GM06990 (cell line): ENCODE measurements at regions not wholly inside any gene's neighbourhood (a gene's known extent, or its start where the extent isn't known, plus 50 kb on each side); places are given as distances from the start of the nearest gene placed in this dataset.

Experiments used
- DNase-seq: peaks from one replicate; pipeline ENCODE4 v3.0.0-alpha.2; 2011; ENCODE audit not compliant: insufficient read length; ENCODE audit errors: extremely low read depth
- H3K27me3 ChIP-seq: replicated peaks from 2 replicates; pipeline ENCODE4 v1.6.0; 2011; ENCODE audit warnings: low read length; ENCODE audit not compliant: control insufficient read depth, insufficient read depth
- H3K36me3 ChIP-seq: 2 replicates; pipeline ENCODE4 v1.5.1; 2011; ENCODE audit warnings: low read length; ENCODE audit not compliant: control insufficient read depth, insufficient read depth
- H3K4me3 ChIP-seq: replicated peaks from 2 replicates; pipeline ENCODE4 v1.5.1; 2011; ENCODE audit warnings: low read depth, mild to moderate bottlenecking, control low read depth, low read length
- TF ChIP-seq, protein P1 (sequence below): IDR thresholded peaks from 2 replicates; pipeline ENCODE4 v1.5.1; 2011; ENCODE audit warnings: low read length, control low read depth, mild to moderate bottlenecking, inconsistent platforms; ENCODE audit not compliant: insufficient read depth, poor library complexity, severe bottlenecking

DNA sequence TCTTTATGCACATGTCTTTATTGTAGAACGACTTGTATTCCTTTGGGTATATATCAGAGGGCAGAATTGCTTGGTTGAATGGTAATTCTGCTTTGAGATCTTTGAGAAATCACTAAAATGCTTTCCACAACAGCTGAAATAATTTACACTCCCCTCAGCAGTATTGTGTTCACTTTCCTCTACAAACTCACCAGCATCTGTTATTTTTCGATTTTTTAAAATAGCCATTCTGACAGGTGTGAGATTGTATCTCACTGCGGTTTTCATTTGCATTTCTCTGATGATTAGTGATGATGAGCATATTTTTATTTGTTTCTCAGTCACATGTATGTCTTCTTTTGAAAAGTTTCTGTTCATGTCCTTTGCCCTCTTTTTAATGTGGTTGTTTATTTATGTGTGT, 459.8 kb downstream of the PABPC4L start:
- Histone ChIP-seq H3K36me3 (no peaks in the 10 kb centered on the region), H3K27me3 (no peaks in the 10 kb centered on the region), H3K4me3 (no peak overlapping the region)
- no peak for DNase-seq
- TF ChIP-seq, protein P1, sequence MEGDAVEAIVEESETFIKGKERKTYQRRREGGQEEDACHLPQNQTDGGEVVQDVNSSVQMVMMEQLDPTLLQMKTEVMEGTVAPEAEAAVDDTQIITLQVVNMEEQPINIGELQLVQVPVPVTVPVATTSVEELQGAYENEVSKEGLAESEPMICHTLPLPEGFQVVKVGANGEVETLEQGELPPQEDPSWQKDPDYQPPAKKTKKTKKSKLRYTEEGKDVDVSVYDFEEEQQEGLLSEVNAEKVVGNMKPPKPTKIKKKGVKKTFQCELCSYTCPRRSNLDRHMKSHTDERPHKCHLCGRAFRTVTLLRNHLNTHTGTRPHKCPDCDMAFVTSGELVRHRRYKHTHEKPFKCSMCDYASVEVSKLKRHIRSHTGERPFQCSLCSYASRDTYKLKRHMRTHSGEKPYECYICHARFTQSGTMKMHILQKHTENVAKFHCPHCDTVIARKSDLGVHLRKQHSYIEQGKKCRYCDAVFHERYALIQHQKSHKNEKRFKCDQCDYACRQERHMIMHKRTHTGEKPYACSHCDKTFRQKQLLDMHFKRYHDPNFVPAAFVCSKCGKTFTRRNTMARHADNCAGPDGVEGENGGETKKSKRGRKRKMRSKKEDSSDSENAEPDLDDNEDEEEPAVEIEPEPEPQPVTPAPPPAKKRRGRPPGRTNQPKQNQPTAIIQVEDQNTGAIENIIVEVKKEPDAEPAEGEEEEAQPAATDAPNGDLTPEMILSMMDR, result no peak

DNA sequence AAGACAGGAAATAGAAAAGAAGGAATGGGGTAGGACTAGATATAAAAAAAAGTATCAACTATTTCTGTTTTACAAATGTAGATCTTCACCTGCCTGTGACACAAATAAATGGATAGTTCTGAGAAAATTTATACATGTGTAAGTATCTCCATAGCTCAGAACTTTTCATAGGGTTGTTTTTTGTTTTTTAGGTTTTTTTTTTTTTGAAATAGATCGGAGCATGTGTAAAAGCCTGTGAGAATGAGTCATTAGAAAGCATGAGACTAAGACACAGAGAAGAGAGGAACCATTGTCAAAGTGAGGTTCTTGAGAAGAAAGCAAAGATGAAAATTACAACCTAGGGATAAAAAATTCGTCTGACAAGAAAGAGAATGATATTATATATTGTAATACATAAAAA, 481.6 kb downstream of the PABPC4L start:
- TF ChIP-seq, protein P1, result no peak
- H3K27me3 ChIP-seq, result no peaks in the 10 kb centered on the region
- no peak for DNase-seq
- H3K36me3 ChIP-seq, result no peaks in the 10 kb centered on the region
- no peak overlapping the region for H3K4me3 ChIP-seq

DNA sequence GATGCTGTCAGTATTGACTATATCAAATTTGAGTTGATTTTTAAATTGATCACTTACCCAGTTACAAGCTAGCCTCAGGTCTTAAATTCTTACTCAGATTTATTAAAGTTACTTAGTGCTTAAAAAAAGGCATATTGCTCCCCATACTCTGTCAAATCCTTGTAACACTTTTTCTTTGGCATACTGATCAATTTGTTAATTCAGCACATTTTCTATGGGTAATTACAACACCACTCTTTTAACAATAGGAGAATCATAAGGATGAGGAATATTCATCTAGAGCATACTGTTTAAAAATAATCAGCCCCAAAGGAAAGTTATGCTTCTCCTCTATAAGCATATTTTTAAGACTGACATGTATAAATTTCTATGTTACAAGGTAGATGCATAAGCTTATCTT, 482.5 kb downstream of the PABPC4L start:
- Histone ChIP-seq H3K4me3 (no peak overlapping the region), H3K36me3 (no peaks in the 10 kb centered on the region), H3K27me3 (no peaks in the 10 kb centered on the region)
- DNase-seq, result no peak
- TF ChIP-seq, protein P1, result no peak

DNA sequence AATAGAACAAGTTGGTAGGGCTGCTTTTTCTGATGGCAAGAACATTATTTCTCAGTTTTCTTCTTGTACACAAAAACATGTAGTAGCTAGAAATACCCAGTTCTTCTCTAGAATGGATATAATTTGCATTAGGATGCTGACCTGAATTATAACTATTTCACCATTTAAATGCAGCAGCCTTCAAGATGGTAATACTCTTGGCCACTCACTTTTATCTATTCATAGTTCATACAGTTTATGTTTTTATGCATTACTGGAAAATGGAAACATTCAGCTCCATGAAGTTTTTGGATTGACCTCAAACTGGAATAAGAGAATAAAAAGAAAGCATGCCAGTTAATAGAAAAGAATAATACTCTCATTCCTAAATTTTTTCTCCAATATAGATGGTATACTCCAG, 487.4 kb downstream of the PABPC4L start:
- Histone ChIP-seq H3K27me3 (no peaks in the 10 kb centered on the region), H3K4me3 (no peak overlapping the region), H3K36me3 (no peaks in the 10 kb centered on the region)
- TF ChIP-seq, protein P1, result no peak
- no peak for DNase-seq

DNA sequence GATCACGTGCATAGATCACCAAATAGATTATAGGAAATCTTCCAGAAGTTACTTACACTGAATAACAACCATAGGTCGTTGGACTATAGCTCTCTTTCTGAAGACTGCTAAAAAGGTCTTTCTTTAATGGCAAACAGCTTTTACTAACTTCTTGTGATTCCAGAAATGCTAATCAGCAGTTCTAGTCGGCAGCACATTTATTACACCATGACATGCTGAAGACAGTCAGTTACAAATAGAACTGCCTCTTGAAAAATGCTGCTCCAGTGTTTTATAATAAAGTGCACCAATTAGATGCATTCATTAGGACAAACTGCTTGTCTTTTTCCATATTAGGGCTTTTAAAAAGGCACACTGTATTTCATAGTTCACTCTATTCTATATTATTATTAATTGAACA, 488.2 kb downstream of the PABPC4L start:
- no peak overlapping the region for H3K4me3 ChIP-seq
- TF ChIP-seq, protein P1, result no peak

DNA sequence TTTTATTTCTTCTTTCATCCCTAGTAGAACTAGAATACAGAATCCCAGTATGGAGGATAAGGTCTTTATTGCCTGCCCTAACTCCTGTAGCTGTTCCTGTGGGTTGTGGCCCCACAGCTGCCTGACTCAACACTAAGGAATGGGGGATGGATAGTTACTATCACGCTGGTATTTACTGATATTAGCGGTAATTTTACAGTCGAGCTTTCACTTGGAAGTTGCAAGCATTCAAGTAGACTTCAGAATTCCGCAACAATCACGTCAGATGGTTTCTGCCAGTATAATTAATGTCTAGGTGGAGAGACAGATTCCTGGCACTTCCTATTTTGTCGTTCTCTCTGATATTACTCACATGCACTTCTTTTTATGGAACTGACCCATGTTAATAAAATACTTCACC, 489.8 kb downstream of the PABPC4L start:
- DNase-seq, result no peak
- Histone ChIP-seq H3K4me3 (no peak overlapping the region), H3K36me3 (no peaks in the 10 kb centered on the region), H3K27me3 (no peaks in the 10 kb centered on the region)
- TF ChIP-seq, protein P1, result no peak

More for the DNA sequence above, 488.2 kb downstream of the PABPC4L start:
- H3K36me3 ChIP-seq, result no peaks in the 10 kb centered on the region
- no peak for DNase-seq
- H3K27me3 ChIP-seq, result no peaks in the 10 kb centered on the region
